Thoracic aorta (tissue), 2 donors: ENCODE measurements at regions not wholly inside any gene's neighbourhood (a gene's known extent, or its start where the extent isn't known, plus 50 kb on each side); places are given as distances from the start of the nearest gene placed in this dataset.

Experiments used
- ATAC-seq: fragments of 150-250 bp; one replicate; pipeline ENCODE4 v1.8.0; 2017; ENCODE audit warnings: low read depth; ENCODE audit not compliant: insufficient number of reproducible peaks, low FRiP score
- DNase-seq: peaks from one replicate; pipeline ENCODE4 v3.0.0-alpha.2; 2020; ENCODE audit warnings: low spot score
- H3K27ac ChIP-seq, 2 donors: fragments of 200-600 bp; sonication (generic); 1 replicate in 1 of 2; 2 replicates in 1 of 2; pipeline ENCODE4 v1.5.1; 2016; ENCODE audit warnings: mild to moderate bottlenecking in 2 of 2, moderate library complexity in 2 of 2
- H3K27me3 ChIP-seq: fragments of 200-600 bp; sonication (generic); replicated peaks from 2 replicates; pipeline ENCODE4 v1.6.0; 2016; ENCODE audit warnings: mild to moderate bottlenecking; ENCODE audit not compliant: insufficient read depth
- H3K36me3 ChIP-seq: fragments of 200-600 bp; sonication (generic); one replicate; pipeline ENCODE4 v1.5.1; 2016
- H3K4me1 ChIP-seq, 2 donors: fragments of 200-600 bp; sonication (generic); 1 replicate in 1 of 2; 2 replicates in 1 of 2; pipeline versions ENCODE4 v1.5.1 to v1.6.0; 2016; ENCODE audit warnings: low read depth in 2 of 2, mild to moderate bottlenecking in 1 of 2; ENCODE audit not compliant: control insufficient read depth in 1 of 2
- H3K4me3 ChIP-seq: fragments of 200-600 bp; sonication (generic); 2 replicates; pipeline ENCODE4 v1.5.1; 2016; ENCODE audit warnings: mild to moderate bottlenecking
- H3K9me3 ChIP-seq: fragments of 200-600 bp; sonication (generic); 2 replicates; pipeline ENCODE4 v1.5.1; 2016
- TF ChIP-seq, protein P1 (sequence below): fragments of 200-600 bp; sonication (generic); IDR thresholded peaks from one replicate; pipeline ENCODE4 v1.5.1; 2019; ENCODE audit warnings: antibody characterized with exemption

DNA sequence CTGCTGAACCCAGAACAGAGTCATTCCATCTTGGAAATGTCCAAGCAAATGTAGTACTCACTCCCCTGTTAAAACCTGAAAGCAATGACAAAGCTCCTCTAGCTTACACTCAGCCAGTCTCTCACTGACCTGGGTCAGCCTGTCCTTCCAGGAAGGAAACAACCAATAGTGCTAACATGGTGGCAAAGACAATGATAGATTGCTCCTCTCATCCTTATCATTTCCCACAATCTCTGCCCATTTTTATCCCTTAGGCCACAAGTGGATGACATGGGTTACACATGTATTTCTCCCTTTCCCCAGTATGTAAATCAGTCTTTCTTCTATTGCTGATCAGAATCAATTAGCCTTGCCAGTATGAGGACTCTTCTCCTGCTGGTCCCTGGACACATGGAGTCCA is 154.6 kb upstream of the SESN3 start:
- H3K4me3 ChIP-seq = no peak overlapping the region
- DNase-seq = no peak
- TF ChIP-seq, protein P1, sequence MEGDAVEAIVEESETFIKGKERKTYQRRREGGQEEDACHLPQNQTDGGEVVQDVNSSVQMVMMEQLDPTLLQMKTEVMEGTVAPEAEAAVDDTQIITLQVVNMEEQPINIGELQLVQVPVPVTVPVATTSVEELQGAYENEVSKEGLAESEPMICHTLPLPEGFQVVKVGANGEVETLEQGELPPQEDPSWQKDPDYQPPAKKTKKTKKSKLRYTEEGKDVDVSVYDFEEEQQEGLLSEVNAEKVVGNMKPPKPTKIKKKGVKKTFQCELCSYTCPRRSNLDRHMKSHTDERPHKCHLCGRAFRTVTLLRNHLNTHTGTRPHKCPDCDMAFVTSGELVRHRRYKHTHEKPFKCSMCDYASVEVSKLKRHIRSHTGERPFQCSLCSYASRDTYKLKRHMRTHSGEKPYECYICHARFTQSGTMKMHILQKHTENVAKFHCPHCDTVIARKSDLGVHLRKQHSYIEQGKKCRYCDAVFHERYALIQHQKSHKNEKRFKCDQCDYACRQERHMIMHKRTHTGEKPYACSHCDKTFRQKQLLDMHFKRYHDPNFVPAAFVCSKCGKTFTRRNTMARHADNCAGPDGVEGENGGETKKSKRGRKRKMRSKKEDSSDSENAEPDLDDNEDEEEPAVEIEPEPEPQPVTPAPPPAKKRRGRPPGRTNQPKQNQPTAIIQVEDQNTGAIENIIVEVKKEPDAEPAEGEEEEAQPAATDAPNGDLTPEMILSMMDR = no peak
- no peaks in the 10 kb centered on the region for H3K27me3 ChIP-seq
- H3K9me3 ChIP-seq = no peaks in the 10 kb centered on the region
- H3K27ac ChIP-seq = no peak overlapping the region
- no peaks in the 10 kb centered on the region for H3K4me1 ChIP-seq
- ATAC-seq = no peak
- no peaks in the 10 kb centered on the region for H3K36me3 ChIP-seq

- H3K27me3 ChIP-seq = no peaks in the 10 kb centered on the region
- DNase-seq (no peak), ATAC-seq (no peak)
Observed at GRCh38 chr11:95379479-95379878, 148.5 kb upstream of the SESN3 start.

GRCh38 chr11:95378789-95379188 is 147.8 kb upstream of the SESN3 start:
- Histone ChIP-seq H3K36me3 (no peaks in the 10 kb centered on the region), H3K27me3 (no peaks in the 10 kb centered on the region), H3K27ac (no peak overlapping the region), H3K9me3 (no peaks in the 10 kb centered on the region), H3K4me3 (no peak overlapping the region), H3K4me1 (peaks cover 0 to 11% of the 10 kb centered on the region in 2 donors)
- DNase-seq = no peak
- TF ChIP-seq, protein P1 = no peak
- no peak for ATAC-seq

More at GRCh38 chr11:95379479-95379878, 148.5 kb upstream of the SESN3 start:
- Histone ChIP-seq H3K36me3 (no peaks in the 10 kb centered on the region), H3K9me3 (no peaks in the 10 kb centered on the region), H3K4me1 (peaks cover 0 to 11% of the 10 kb centered on the region in 2 donors), H3K4me3 (no peak overlapping the region), H3K27ac (no peak overlapping the region)
- TF ChIP-seq, protein P1 = no peak

DNA sequence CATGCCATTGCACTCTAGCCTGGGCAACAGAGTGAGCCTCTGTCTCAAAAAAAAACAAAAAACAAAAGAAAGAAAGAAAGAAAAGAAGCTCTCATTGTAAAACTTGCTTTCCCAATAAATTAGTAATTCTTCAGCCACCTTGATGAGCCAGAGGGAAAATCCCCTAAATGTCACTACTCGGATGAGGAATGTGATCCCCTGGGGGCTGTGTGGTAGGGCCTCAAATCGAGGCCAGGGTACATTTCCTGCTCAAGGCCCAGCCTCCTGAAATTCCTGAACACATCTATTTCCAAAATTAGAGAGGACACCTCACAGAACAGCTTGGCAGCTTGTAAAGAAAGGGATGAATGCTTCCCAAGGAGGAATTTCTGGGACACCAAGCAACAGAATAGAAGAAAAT is 147.1 kb upstream of the SESN3 start:
- Histone ChIP-seq H3K9me3 (no peaks in the 10 kb centered on the region), H3K36me3 (no peaks in the 10 kb centered on the region), H3K27ac (no peak overlapping the region), H3K4me3 (no peak overlapping the region), H3K27me3 (no peaks in the 10 kb centered on the region), H3K4me1 (peaks cover 0 to 11% of the 10 kb centered on the region in 2 donors)
- TF ChIP-seq, protein P1 = no peak
- no peak for DNase-seq
- ATAC-seq = no peak

DNA sequence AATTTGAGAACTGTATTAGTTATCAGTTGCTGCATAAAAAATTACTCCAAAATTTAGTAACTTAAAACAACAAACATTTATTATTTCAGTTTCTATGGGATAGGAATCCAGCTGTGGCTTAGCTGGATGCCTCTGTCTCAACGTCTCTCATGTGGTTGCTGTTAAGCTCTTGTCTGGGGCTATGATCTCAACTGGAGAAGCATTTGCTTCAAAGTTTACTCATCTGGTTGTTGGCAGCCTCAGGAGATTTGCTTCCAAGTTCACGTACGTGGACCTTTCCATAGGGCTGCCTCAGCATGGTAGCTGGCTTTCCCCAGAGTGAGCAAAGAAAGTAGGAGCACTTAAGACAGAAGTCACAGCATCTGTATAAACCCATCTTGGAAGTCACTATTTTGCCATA is 144.9 kb upstream of the SESN3 start:
- ATAC-seq (no peak), DNase-seq (no peak)
- Histone ChIP-seq H3K4me3 (no peak overlapping the region), H3K27ac (no peak overlapping the region), H3K4me1 (peaks cover 0 to 11% of the 10 kb centered on the region in 2 donors), H3K27me3 (no peaks in the 10 kb centered on the region), H3K9me3 (no peaks in the 10 kb centered on the region), H3K36me3 (no peaks in the 10 kb centered on the region)
- TF ChIP-seq, protein P1 = no peak
